A549 (cell line): ENCODE measurements at regions not wholly inside any gene's neighbourhood (a gene's known extent, or its start where the extent isn't known, plus 50 kb on each side); places are given as distances from the start of the nearest gene placed in this dataset.

Experiments used
- CEBPB ChIP-seq, 2 experiments: fragments of >200 bp in 1 of 2; sonication (Bioruptor Twin) in 1 of 2; formaldehyde crosslinking in 1 of 2; IDR thresholded peaks; 2 replicates each; pipeline ENCODE4 v1.6.1; 2012 to 2016
- POLR2AphosphoS2 ChIP-seq: conservative IDR thresholded peaks from 2 replicates; pipeline ENCODE4 v1.6.1; 2012; ENCODE audit warnings: low read length, improper control_type of control experiment, inconsistent platforms

- no peak for TF ChIP-seq CEBPB (IDR thresholded peaks at IDR 0.05)
- TF ChIP-seq POLR2AphosphoS2 = no peak
These were observed 355.8 kb downstream of the AMY1C start for GRCh38 chr1:104105465-104105864.
